Loucy (cell line): ENCODE measurements at regions not wholly inside any gene's neighbourhood (a gene's known extent, or its start where the extent isn't known, plus 50 kb on each side); places are given as distances from the start of the nearest gene placed in this dataset.

Experiments used
- EZH2phosphoT487 ChIP-seq: fragments of 200-600 bp; IDR thresholded peaks from 2 replicates; pipeline ENCODE4 v1.6.1; 2018; ENCODE audit warnings: antibody characterized with exemption, mild to moderate bottlenecking, moderate library complexity, borderline replicate concordance
- TF ChIP-seq, protein P1 (sequence below): fragments of 200-600 bp; sonication (generic); conservative IDR thresholded peaks from 2 replicates; pipeline ENCODE4 v1.5.1; 2014; ENCODE audit warnings: mild to moderate bottlenecking, antibody characterized with exemption, low read length

DNA sequence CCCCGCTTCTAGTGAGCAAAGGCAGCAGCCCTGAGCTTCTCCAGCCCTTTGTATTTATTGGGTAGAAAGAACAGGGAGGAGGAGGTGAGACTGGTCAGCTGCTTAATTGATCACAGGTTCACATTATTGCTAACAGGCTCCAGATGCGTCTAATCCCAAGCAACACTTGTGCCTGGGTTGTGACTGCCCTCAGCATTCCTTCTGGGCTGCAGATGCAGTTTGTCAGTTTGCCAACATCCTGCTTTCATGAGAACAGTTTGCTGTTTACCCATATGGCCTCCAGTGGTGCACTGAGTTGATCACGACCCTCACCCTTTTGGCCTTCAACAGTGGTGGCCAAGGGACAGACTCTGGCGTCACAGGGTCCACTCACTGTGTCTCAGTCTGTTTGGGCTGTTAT is 159.5 kb upstream of the ZNF516 start:
- TF ChIP-seq EZH2phosphoT487, result no peak
- TF ChIP-seq, protein P1, sequence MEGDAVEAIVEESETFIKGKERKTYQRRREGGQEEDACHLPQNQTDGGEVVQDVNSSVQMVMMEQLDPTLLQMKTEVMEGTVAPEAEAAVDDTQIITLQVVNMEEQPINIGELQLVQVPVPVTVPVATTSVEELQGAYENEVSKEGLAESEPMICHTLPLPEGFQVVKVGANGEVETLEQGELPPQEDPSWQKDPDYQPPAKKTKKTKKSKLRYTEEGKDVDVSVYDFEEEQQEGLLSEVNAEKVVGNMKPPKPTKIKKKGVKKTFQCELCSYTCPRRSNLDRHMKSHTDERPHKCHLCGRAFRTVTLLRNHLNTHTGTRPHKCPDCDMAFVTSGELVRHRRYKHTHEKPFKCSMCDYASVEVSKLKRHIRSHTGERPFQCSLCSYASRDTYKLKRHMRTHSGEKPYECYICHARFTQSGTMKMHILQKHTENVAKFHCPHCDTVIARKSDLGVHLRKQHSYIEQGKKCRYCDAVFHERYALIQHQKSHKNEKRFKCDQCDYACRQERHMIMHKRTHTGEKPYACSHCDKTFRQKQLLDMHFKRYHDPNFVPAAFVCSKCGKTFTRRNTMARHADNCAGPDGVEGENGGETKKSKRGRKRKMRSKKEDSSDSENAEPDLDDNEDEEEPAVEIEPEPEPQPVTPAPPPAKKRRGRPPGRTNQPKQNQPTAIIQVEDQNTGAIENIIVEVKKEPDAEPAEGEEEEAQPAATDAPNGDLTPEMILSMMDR, result no peak
